ENCODE measurements at regions not wholly inside any gene's neighbourhood (a gene's known extent, or its start where the extent isn't known, plus 50 kb on each side); places are given as distances from the start of the nearest gene placed in this dataset.
A peak's percentile ranks its signal among the peaks of the same experiment; 100 is the strongest.
"Not testable (repeated sequence)": the region's sequence is repeated elsewhere in the genome, so short reads cannot be mapped to it uniquely, and the experiment has no call there.

DNA sequence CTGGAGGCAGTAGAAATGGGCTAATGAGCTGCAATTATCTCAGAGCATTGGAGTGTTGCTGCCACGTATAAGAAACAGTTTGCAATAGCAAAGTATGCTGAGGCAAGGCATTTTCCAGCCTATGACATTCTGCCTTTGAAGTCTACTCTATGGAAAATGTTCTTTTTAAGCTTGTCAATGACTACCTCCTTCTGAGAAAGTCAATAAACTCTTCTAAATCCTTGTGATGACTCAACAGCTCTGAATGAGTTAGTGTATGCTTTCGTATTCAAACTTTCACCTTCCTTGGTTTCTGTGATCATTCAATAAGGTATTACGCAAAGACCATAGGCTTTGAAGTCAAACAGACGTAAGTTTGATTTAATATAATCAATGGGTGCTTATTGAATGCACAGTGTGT, 111.2 kb downstream of the CAPZA3 start:
- DNase-seq (ENCODE audit: low read depth), result no peak

DNA sequence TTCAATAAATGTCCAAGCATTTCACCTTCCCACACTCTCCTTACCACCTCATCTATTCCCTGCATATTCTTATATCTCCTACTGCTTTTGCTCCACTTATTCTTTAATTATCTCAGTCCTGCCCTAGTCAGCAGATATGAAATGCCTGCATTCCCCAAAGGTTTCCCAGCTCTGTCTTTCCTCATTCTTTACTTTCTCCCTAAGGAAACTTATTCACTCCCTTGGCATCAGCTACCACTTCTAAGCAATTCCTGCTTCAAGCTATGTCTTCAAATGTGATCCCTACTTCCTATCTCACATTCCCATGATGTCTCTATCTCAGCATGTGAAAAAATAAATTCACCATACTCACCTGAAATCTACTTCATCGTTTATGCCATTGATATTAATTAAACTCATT, 111.8 kb downstream of the CAPZA3 start:
- no peak for DNase-seq (ENCODE audit: low read depth)

DNA sequence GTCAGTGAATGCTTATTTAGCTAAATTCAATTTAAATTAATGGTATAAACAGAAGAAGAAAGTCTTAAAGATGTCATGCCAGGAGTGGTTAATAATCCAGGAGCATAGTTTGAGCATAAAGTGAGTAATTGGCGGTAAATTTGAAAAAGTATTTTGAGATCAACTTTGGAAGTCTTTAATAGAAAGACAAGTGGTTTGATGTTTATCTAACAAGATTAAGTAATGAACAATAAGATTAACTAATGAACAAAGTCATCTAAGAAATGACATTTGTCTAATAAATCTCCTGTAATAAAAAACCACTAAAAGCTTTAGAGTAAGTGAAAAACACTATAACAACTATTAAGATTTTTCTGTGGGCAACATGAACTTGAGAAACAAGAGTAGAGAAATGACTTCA, 112.8 kb downstream of the CAPZA3 start:
- DNase-seq (ENCODE audit: low read depth), result no peak

DNA sequence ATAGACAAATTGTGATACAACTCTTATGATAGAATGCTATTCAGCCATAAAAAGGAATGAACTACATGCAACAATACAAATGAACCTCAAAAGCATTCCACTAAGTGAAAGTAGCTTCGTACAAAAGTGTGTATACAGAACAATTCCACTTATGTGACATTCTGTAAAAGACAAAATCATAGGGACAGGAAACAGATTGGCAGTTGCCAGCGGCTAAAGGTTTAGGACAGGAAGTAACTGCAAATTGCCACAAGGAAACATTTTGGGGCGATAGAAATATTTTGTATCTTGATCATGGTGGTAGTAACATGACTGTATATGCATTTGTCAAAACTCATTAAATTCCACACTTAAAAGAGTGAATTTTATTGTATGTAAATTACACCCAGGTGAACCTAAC, 113.4 kb downstream of the CAPZA3 start:
- DNase-seq (ENCODE audit: low read depth), result no peak

DNA sequence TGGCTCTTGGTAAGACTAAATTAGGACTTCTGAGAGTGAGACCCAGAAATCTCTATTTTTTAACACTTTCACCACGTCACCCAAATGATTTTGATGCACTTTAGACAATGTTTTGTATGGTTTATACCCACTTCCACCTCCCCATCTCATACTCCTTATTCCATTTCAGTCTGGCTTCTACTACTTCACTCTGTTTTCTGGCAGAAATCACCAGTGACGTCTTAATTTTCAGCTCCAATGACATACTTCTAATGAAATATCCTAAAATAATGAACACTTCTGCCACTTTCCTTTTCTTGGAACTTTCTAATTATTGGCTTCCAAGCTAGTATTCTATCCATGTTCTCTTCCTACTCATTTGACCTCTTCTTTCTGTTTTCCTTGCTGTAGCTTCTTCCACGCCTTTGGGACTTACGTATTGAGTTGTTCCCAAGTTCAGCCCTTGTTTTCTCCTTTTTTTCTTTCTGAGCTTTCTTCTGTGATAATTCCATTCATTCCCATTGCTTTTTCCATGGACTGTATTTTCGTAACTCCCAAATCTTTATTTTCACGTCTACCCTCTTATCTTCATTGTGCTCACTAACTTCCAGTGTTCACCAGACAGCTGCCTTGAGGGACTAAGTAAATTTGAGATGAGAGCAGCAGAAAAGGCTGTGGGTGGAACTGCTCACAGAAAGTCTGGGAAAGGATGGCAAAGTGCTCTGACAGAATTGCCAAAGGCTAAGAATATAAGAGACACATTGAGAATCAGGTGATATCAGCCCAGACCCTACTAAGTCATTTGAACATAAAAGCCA, 115.8 kb downstream of the CAPZA3 start:
- no peak for DNase-seq (ENCODE audit: low read depth)

DNA sequence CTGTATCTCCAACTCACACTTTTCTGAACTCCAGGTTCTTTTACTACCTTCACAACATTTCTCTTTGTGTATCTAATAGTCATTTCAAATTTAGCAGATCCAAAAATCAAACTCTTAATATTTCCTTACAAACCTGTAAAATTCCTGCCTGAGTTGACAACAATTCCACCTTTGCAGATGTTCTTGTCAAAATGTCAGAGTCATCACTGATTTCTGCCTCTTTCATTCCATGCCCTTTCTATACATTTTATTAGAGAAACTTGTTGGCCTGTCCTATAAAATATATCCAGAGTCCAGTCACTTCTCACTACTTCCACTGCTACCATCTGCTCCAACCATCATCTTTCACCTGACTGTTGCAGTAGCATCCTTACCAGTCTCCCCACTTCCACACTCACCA, 119.7 kb downstream of the CAPZA3 start:
- no peak for DNase-seq (ENCODE audit: low read depth)

DNA sequence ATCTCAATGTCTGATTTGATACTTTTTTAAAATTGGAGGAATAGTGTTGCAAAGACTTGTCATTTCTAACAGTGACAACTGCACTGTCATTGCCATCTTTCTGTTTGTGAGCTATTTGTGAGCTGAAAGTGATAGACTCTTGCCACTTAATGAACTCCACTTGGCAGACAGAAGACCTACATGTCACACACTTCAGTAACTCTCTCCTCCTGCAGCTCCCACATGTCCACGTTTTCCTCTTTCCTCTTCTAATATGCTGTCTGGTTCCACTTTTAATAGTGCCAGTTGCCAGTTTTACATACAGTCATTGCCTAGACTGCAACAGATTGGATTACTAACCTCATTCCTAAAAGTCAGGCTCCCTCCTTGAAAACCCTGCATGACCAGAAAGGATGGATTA, 121.5 kb downstream of the CAPZA3 start:
- DNase-seq (ENCODE audit: low read depth), result no peak

DNA sequence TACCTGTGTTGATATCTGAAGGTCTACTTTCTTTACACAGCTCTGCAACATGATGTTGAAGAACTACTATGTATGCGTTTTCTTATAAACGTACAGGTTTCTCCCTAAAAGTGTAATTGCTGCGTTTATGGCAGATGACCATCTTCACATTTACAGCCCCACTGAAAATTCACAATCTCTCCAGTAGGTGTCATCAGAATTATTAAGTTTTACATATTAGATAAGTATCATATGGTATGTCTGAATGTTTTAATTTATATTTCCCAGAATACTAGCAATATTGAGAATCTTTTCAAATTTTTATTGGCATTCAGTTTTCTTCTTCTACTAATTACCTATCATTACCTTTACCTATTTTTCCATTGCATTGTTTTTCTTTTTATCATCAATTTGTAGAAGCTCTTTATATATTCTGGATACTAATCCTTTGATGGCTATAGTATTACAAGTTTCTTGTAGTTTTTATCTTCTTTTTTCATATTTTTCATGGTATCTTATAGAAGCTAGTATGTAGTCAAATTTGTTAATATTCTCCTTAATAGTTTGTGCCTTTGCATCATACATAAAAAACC, 123.5 kb downstream of the CAPZA3 start:
- no peak for DNase-seq (ENCODE audit: low read depth)

DNA sequence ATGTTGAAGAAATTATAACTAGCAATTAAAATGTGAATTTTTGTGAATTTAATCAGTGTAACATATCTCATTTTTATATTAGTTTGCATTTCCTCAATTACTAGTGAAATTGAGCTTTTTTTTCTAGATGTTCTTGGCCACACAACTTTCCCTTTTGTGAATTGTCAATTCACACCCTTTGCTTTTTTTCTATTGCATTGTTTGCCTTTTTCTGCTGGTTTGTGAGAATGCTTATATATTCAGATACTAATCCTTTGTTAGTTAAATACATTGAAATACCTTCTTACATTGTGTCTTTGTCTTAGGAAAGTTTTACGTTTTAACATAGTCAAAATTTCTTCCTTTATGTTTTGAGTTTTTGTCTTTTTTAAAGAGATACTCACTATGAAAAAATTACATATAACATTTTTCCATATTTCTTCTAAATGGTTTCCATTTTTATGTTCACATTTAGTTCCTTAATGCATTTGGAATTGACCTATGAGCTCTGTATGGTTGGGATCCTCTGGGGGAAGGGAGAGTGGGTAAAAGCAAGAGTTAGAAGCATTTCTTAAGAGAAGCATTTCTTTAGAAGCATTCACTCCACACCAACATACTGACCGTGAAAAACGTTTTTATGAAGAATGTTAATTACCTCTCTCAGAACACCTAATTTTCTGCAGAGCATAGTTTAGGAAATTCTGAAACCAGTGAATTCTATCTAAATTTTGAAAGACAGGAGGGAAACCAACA, 126.0 kb downstream of the CAPZA3 start:
- DNase-seq (ENCODE audit: low read depth), result no peak

DNA sequence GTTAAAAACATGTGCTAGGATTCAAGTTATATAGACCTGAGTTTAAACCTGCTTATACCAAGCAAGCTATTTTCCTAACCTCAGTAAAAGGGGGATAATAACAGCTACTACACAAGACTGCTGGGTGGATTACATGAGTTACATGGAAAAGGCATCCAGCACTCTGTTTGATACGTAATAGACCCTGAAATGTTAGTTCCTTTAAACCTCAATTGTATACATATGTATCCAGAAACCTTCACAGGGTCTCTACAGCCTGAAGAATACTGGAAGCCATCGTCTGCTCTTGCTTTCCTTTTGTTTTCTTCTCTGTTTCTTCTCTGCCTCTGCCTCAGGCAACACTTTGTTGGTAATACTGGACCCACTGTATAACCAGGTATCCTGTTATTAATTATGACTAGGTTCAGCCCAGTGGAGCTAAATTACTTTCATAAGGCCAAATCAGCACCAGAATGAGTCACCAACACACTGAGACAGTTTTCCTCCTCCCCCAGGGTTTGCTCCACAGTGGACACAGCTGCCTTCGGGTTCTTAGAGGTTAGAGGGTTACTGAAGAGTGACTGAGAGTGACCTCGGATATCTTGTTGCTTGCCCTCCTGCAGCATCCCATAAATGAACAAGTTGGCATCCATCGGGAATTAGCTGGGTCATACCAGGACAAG, 127.1 kb downstream of the CAPZA3 start:
- DNase-seq (ENCODE audit: low read depth), result peak; percentile 80

DNA sequence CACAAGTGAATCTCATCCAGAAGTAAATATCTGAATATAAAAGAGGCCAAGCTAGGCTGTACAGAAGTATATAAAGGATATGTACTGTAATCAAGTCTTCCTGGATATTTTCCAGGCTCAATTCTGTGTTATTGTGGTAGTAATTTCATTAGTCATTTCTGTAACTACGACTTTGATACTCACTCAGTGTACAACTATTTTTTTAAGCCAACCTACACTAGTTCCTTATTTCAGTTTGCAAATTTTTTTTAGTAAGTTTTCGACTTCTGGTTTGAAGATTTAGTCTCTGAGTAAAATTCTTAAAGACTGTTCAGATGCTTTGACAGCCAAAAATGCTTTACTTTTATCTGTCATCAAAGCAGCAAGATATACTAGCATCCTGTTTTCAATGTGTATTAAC, 130.8 kb downstream of the CAPZA3 start:
- DNase-seq (ENCODE audit: low read depth), result peak; percentile 24

DNA sequence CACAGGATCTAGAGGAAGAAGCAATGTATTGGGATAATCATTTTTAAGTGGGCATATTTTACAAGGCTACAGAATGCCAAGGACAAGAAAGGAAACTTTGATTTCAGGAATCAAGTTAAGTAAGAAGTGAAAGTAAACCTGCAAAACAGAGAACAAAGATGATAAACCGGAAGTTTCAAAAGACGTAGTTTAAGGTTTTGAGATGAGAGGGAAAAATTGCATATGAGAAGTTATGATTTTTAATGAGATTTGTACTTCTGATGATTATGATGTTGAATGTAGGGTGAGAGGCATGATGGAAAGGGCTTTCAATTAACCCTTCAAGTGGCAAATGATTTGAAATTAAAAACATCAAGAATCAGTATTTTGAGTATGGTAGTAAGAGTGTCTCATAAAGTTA, 134.9 kb downstream of the CAPZA3 start:
- DNase-seq (ENCODE audit: low read depth), result no peak

DNA sequence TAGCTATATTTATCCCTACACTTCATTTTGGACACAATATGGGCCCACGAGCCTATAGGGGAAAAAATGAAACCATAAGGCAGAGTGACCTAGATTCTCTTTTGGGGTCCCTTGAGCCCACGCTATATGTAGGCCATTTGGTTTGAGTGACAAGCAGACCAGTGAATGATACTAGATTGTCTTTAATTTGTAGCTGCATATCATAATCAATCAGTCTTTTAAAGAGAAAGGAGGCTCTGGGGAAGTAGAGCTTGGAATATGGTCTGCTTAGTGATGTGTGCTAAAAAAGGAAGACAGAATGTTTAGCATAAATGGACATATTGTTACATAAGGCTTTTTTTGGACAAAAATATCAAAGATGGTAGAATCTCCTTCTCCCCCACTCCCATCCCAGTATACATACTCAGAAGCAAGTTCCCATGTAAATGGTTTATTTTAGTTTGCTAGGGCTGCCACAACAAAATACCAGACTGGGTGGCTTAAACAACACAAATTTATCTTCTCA, 140.8 kb downstream of the CAPZA3 start:
- no peak for DNase-seq (ENCODE audit: low read depth)

DNA sequence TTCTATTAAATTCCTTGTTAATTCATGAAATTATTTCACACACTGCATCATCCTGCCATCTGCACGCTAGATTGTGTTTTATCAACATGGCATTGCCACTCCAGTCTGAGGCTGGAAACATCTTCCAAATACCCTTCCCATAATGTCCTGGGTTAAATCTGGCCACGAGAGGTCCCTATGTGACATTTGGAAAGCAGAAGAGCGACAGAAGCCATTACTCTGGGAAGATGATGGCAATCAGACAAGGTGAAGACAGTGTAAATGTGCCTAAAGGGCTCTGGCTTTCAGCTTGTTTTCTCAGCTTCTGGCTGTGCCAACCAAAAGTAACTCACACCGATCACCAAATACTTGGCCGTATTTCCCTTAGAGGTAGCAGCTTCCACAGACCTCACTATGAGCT, 144.8 kb downstream of the CAPZA3 start:
- no peak for DNase-seq (ENCODE audit: low read depth)

DNA sequence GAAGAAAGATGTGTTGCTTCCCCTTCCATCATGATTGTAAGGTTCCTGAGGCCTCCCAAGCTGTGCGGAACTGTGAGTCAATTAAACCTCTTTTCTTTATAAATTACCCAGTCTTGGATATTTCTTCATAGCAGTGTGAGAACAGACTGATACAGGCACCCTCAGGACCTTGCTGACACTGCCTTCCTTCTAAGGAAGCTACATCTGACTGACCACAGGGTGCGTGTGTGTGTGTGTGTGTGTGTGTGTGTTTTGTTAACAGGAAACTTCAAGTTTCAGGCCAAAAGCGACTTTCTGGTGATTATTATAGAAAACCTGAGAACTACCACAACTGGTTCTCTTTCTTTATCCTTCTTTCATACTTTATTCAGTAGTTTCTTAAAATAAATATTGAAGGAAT, 149.0 kb downstream of the CAPZA3 start:
- DNase-seq (ENCODE audit: low read depth), result no peak

DNA sequence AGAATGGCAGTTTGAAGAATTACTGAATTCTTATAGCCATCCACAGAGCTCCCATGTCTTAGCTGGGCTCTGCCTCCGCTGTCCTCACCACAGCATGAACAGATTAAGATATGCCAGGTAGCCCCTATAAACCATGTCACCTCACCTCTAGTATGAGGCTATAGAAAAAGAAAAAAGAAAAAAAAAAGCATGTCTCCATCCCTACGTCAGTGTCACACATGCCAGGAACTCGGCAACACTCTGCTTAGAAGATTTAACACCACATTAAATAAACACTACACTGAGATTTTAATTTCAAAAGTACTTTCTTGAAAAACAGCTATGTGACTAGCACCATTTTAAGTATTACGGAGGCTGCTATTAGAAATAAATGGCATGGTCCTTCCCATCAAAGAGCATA, 149.4 kb downstream of the CAPZA3 start:
- no peak for DNase-seq (ENCODE audit: low read depth)

DNA sequence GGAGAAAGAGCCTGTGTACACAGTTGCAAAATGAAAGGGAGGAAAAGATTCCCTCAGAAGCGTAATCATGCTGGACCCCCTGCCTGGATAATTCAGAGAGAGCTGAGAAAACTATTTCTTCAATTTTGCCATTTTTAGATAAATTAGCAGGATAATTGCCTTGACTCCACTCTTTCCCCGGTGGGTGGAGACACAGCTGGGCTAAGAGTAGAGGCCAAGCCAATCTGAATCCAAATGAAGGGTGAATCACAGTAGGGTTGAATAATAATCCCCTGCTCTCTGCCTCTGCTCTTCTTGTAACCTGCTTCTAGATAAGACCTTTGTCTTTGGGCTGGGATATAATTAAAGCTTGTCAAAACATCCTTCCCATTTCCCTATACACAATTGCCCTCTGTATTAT, 150.1 kb downstream of the CAPZA3 start:
- no peak for DNase-seq (ENCODE audit: low read depth)

DNA sequence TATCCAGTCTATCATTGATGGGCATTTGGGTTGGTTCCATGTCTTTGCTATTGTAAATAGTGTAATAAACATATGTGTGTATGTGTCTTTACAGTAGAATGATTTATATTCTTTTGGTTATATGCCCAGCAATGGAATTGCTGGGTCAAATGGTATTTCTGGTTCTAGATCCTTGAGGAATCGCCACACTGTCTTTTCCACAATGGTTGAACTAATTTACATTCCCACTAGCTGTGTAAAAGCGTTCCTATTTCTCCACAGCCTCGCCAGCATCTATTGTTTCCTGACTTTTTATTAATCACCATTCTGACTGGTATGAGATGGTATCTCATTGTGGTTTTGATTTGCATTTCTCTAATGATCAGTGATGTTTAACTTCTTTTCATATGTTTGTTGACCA, 152.7 kb downstream of the CAPZA3 start:
- DNase-seq (ENCODE audit: low read depth), result not testable (repeated sequence)

DNA sequence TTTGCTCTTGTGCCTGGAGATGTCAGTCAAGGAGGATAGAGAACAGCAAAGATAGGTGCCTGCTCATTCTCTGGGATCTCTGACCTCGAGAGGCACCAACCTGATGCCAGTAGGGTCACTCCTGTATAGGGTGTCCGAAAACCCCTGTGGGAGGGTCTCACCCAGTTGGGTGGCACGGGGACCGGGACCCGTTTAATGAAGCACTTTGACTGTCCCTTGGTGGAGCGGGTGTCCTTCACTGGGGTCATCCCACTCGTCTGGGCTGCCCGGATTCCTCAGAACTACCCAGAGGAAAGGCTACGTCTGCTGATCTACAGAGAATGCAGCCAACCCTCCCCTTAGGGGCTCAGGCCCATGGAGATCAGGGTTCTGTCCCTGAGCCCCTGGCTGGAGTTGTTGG, 157.6 kb downstream of the CAPZA3 start:
- no peak for DNase-seq (ENCODE audit: low read depth)

DNA sequence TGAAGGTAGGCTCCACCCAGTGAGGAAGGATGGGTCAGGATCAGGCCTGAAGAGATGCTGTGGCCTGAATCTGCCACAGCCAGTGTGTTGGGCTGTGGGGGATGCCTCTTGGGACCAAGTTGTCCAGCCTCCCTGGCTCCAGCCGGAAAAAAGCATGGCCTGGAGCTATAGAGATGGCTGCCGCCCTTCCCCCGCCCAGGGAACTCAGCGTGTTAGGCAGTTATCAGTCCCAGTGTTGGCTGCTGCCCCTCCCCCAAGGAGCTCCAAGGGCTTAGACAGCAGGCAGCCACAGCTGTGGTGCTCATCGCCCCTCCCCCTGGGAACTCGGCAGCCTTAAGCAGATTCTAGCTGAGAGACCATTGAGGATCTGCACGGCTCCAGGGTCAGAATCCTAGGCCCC, 158.0 kb downstream of the CAPZA3 start:
- DNase-seq (ENCODE audit: low read depth), result no peak

DNA sequence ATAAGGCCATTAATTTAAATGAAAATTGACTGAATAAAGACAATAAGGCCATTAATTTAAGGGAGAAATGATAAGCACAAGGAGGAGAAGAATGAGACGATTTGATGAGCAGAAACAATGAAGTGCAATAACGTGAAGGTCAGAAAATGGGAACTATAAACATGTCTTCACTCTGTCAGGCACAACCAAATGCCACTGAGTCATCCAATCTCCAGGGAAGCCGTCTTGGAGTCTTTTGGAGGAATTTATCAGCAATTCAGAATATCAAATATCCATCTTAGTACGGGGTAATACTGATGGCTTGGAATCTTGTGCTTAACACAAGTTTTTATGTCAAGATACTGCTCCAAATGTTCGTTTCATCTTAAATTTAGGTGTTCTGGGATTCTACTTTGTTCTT, 159.9 kb downstream of the CAPZA3 start:
- no peak for DNase-seq (ENCODE audit: low read depth)

DNA sequence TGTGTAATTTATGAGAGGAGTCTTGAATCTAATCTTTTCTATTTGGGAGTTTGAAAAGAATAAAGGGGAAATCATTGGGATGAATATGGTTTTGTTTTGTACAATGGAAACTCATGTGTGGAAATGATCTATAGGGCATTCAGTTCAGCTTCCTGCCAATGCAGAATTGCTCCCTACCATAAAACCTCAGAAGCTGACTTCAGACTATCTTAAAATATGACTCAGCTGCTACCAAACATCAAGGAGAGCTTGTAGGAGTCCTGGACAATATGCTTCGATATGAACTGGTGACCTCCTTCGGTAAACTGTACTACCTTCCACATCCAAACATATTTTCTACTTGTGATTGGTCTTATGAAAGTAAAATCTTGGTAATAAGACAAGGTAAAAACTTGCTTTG, 160.6 kb downstream of the CAPZA3 start:
- DNase-seq (ENCODE audit: low read depth), result no peak

DNA sequence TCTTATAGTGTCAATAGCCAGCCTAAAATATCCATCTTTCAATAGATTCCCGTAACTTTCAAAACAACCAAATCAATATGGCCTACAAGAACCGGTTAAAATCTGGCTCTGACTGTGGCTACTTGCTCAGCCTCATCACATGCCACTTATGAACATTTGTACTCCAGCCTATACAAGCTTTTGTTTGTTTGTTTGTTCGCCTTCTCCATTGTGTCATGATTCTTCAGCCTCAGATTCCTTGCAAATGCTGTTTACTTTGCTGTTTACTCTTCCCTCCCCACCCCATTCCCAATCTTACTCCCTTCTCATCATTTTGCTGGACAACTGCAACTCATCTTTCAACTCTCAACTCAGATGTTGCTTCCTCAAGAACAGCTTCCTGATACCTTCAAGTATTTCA, 161.2 kb downstream of the CAPZA3 start:
- no peak for DNase-seq (ENCODE audit: low read depth)

Measured in fibroblast of the conjunctiva (primary cell).